ENCODE measurements at regions not wholly inside any gene's neighbourhood (a gene's known extent, or its start where the extent isn't known, plus 50 kb on each side); places are given as distances from the start of the nearest gene placed in this dataset.

DNA sequence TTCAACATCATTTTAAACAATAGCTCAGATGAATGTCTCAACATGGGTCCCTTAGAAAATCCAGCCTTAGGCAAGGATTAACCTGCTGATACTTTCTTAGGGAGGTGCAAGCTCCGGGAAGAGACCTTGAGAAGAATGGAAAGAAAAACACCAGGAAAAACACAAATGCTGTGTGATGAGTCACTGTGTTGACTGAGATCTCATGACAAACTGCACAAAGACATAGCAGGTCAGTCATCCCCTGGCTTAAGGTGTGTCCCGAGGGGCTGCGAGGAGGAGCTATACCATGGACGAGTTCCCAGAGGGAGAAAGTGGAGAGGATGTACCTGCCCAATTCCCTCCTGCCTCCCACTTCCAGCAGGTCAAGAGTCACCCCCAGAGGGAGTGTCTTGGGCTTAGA, 98.0 kb downstream of the TEX36 start:
- peak; percentile 70 for DNase-seq (ENCODE audit: low read depth)
- TF ChIP-seq, protein P1, sequence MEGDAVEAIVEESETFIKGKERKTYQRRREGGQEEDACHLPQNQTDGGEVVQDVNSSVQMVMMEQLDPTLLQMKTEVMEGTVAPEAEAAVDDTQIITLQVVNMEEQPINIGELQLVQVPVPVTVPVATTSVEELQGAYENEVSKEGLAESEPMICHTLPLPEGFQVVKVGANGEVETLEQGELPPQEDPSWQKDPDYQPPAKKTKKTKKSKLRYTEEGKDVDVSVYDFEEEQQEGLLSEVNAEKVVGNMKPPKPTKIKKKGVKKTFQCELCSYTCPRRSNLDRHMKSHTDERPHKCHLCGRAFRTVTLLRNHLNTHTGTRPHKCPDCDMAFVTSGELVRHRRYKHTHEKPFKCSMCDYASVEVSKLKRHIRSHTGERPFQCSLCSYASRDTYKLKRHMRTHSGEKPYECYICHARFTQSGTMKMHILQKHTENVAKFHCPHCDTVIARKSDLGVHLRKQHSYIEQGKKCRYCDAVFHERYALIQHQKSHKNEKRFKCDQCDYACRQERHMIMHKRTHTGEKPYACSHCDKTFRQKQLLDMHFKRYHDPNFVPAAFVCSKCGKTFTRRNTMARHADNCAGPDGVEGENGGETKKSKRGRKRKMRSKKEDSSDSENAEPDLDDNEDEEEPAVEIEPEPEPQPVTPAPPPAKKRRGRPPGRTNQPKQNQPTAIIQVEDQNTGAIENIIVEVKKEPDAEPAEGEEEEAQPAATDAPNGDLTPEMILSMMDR (IDR thresholded peaks at IDR 0.05; ENCODE audit: insufficient read depth, low read depth, low read length, missing control alignments) = no peak
- no peak overlapping the region for H3K4me3 ChIP-seq (ENCODE audit: low read length)

DNA sequence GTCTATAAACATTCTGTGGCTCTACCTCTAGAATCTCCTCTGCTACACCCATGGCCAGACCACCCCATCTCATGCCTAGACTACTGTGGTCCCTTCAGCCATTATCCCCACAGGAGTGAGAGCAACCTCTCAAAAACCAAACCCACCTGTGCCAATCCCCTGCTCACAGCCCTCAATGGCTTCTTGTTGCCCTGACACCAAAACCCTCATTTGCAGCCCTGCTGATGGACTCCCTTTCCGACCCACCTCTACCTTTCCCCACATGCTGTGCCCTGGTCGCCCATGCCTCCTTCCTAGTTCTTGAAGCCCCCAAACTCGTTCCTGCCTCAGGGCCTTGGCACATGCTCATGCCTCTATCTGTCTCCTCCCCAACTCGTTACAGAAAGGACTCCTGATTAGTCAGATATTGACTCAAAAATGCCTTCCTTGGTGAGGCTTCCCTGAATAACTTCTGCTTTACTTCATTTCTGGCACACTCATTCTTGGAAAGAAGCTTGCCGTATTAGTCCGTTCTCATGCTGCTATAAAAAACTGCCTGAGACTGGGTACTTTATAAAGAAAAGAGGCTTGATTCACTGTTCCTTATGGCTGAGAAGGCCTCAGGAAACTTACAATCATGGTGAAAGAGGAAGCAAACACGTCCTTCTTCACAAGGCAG, 104.2 kb downstream of the TEX36 start:
- TF ChIP-seq, protein P1 (IDR thresholded peaks at IDR 0.05; ENCODE audit: insufficient read depth, low read depth, low read length, missing control alignments) = no peak
- DNase-seq (ENCODE audit: low read depth) = no peak
- no peak overlapping the region for H3K4me3 ChIP-seq (ENCODE audit: low read length)

DNA sequence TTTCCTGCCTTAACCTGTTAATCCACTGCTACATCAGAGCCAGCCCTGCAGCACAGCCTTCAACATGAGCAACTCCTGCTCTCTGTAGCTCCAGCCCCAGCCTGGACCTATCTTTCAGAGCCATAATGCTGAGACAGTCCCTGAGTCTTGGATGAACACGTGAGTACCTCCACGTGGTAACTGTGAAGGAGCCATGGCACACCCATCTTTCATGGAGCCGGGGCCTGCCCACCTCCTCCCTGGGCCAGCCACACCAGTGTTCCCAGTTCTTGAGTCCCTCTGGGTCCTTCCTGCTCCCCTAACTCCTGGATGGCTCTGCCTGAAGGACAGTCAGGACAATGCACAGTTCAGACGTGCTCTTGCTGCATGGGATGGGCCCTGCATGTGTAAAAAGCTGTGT, 107.1 kb downstream of the TEX36 start:
- no peak for DNase-seq (ENCODE audit: low read depth)
- no peak overlapping the region for H3K4me3 ChIP-seq (ENCODE audit: low read length)
- TF ChIP-seq, protein P1 (IDR thresholded peaks at IDR 0.05; ENCODE audit: insufficient read depth, low read depth, low read length, missing control alignments) = no peak

DNA sequence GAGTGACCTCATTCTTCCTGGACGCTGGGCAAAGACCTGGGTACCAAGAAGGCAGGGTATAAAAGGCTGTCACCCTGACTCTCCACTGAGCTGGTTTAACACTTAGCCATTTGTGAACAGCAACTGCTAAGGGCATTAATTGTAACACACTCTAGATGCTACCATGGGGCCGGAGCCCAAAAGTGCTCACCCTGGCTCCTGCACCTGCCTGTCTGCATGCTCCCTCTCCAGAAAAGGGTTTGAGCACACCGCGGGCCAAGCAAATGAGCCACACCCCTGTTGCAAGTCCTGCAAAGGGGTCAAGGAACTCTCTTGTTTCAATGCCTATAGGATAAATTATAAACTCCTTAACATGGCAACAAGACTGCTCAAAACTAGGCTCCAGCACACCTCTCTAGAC, 114.8 kb downstream of the TEX36 start:
- no peak for DNase-seq (ENCODE audit: low read depth)
- TF ChIP-seq, protein P1 (IDR thresholded peaks at IDR 0.05; ENCODE audit: insufficient read depth, low read depth, low read length, missing control alignments) = no peak
- H3K4me3 ChIP-seq (ENCODE audit: low read length) = no peak overlapping the region

DNA sequence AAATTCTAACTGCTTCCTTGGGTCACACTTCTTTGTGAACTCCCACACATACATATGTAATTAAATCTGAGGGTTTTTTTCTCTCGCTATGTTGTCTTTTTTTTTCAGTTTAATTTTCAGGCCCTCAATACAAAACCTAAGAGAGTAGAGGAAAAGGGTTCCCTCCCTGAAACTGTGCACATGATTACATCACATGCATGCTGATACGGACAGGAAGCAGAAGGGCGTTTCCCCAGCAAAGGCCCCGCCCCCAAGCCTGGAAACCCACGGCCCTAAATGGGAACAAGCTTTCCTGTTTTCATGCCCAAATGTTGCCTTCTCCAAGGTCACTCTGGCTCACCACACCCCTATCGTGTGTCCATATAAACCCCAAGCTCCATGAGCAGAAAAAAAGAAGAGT, 115.4 kb downstream of the TEX36 start:
- no peak for DNase-seq (ENCODE audit: low read depth)
- no peak overlapping the region for H3K4me3 ChIP-seq (ENCODE audit: low read length)
- TF ChIP-seq, protein P1 (IDR thresholded peaks at IDR 0.05; ENCODE audit: insufficient read depth, low read depth, low read length, missing control alignments) = no peak

DNA sequence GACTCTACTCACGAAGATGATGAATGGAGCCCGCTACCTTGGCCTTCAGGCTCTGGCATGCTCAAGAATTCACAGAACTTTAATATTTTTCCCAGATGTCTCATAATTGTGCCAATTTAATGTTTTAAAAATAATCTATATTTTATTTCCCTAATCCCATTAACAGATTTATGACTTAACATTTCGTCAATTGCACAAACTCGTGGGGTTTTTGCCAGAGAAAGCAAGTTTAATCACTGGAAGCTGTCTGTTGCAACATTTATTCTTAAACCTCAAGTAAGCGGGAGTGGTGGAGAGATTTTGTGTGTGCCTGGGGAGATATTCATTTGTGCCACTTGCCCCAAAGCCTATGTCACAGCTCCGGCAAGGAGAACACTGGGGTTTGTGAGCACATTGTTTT, 117.9 kb downstream of the TEX36 start:
- TF ChIP-seq, protein P1 (IDR thresholded peaks at IDR 0.05; ENCODE audit: insufficient read depth, low read depth, low read length, missing control alignments) = no peak
- no peak overlapping the region for H3K4me3 ChIP-seq (ENCODE audit: low read length)
- DNase-seq (ENCODE audit: low read depth) = no peak

DNA sequence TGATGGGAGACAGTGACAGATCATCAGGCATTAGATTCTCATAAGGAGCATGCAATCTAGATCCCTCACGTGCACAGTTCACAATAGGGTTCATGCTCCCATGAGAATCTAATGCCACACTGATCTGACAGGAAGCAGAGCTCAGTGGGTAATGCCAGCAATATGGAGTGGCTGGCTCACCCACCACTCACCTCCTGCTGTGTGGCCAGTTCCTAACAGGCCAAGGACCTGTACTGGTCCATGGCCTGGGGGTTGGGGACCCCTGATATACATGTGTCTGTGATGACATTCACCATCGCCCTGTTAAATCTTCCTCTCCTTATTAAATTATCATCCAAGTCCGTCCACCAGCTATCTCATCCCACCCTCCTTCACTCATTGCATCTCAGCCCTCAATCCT, 118.4 kb downstream of the TEX36 start:
- TF ChIP-seq, protein P1 (IDR thresholded peaks at IDR 0.05; ENCODE audit: insufficient read depth, low read depth, low read length, missing control alignments) = no peak
- no peak for DNase-seq (ENCODE audit: low read depth)
- no peak overlapping the region for H3K4me3 ChIP-seq (ENCODE audit: low read length)

All from epithelial cell of esophagus (primary cell).